ENCODE measurements at regions not wholly inside any gene's neighbourhood (a gene's known extent, or its start where the extent isn't known, plus 50 kb on each side); places are given as distances from the start of the nearest gene placed in this dataset.

- in situ Hi-C loops (cut with MboI; ENCODE audit: low sequenced_read_pairs): no loop called here
Observed at GRCh38 chr14:101130861-101131260, 227.3 kb upstream of the RTL1 start.

- in situ Hi-C loops (cut with MboI; ENCODE audit: low sequenced_read_pairs): no loop called here
Observed at GRCh38 chr14:101131451-101131916, 228.0 kb upstream of the RTL1 start.

- in situ Hi-C loops (cut with MboI; ENCODE audit: low sequenced_read_pairs): no loop called here
Observed at GRCh38 chr14:101132051-101132571, 228.6 kb upstream of the RTL1 start.

GRCh38 chr14:101132588-101132987, 229.1 kb upstream of the RTL1 start:
- in situ Hi-C loops (cut with MboI; ENCODE audit: low sequenced_read_pairs): no loop called here

- in situ Hi-C loops (cut with MboI; ENCODE audit: low sequenced_read_pairs): no loop called here
Observed at GRCh38 chr14:101133068-101133467, 229.5 kb upstream of the RTL1 start.

- in situ Hi-C loops (cut with MboI; ENCODE audit: low sequenced_read_pairs): no loop called here
Observed at GRCh38 chr14:101134161-101134631, 230.7 kb upstream of the RTL1 start.

GRCh38 chr14:101134851-101135433, 231.4 kb upstream of the RTL1 start:
- in situ Hi-C loops (cut with MboI; ENCODE audit: low sequenced_read_pairs): no loop called here

GRCh38 chr14:101135796-101136742, 232.5 kb upstream of the RTL1 start:
- in situ Hi-C loops (cut with MboI; ENCODE audit: low sequenced_read_pairs): no loop called here

GRCh38 chr14:101137234-101137633, 233.7 kb upstream of the RTL1 start:
- in situ Hi-C loops (cut with MboI; ENCODE audit: low sequenced_read_pairs): no loop called here

- in situ Hi-C loops (cut with MboI; ENCODE audit: low sequenced_read_pairs): no loop called here
Observed at GRCh38 chr14:101147848-101148247, 244.3 kb upstream of the RTL1 start.

- in situ Hi-C loops (cut with MboI; ENCODE audit: low sequenced_read_pairs): no loop called here
Observed at GRCh38 chr14:101150039-101150610, 246.6 kb upstream of the RTL1 start.

- in situ Hi-C loops (cut with MboI; ENCODE audit: low sequenced_read_pairs): no loop called here
Observed at GRCh38 chr14:101151226-101151926, 247.9 kb upstream of the RTL1 start.

- in situ Hi-C loops (cut with MboI; ENCODE audit: low sequenced_read_pairs): no loop called here
Observed at GRCh38 chr14:101151927-101152305, 248.4 kb upstream of the RTL1 start.

- in situ Hi-C loops (cut with MboI; ENCODE audit: low sequenced_read_pairs): no loop called here
Observed at GRCh38 chr14:101152855-101153254, 249.3 kb upstream of the RTL1 start.

- in situ Hi-C loops (cut with MboI; ENCODE audit: low sequenced_read_pairs): no loop called here
Observed at GRCh38 chr14:101153691-101154090, 250.2 kb upstream of the RTL1 start.

GRCh38 chr14:101155575-101155974, 252.1 kb upstream of the RTL1 start:
- in situ Hi-C loops (cut with MboI; ENCODE audit: low sequenced_read_pairs): no loop called here

GRCh38 chr14:101167428-101167827, 263.9 kb upstream of the RTL1 start:
- in situ Hi-C loops (cut with MboI; ENCODE audit: low sequenced_read_pairs): no loop called here

- in situ Hi-C loops (cut with MboI; ENCODE audit: low sequenced_read_pairs): no loop called here
Observed at GRCh38 chr14:101169267-101169666, 265.7 kb upstream of the RTL1 start.

GRCh38 chr14:101171650-101172049, 268.1 kb upstream of the RTL1 start:
- in situ Hi-C loops (cut with MboI; ENCODE audit: low sequenced_read_pairs): no loop called here

- in situ Hi-C loops (cut with MboI; ENCODE audit: low sequenced_read_pairs): no loop called here
Observed at GRCh38 chr14:101173698-101174521, 270.4 kb upstream of the RTL1 start.

All from HL-60/S4 treated with phorbol 12-myristate 13-acetate at 8.2 ng/mL for 4 days and 3 days (cell line).